22Rv1 (cell line): ENCODE measurements at regions not wholly inside any gene's neighbourhood (a gene's known extent, or its start where the extent isn't known, plus 50 kb on each side); places are given as distances from the start of the nearest gene placed in this dataset.

Experiments
- ZFX ChIP-seq: fragments of 450-650 bp; IDR thresholded peaks from 2 replicates; pipeline ENCODE4 v1.6.1; 2017; ENCODE audit warnings: antibody characterized with exemption, borderline replicate concordance
- TF ChIP-seq, protein P1 (sequence below): fragments of 450-650 bp; IDR thresholded peaks from 2 replicates; pipeline ENCODE4 v1.5.1; 2017; ENCODE audit warnings: mild to moderate bottlenecking

DNA sequence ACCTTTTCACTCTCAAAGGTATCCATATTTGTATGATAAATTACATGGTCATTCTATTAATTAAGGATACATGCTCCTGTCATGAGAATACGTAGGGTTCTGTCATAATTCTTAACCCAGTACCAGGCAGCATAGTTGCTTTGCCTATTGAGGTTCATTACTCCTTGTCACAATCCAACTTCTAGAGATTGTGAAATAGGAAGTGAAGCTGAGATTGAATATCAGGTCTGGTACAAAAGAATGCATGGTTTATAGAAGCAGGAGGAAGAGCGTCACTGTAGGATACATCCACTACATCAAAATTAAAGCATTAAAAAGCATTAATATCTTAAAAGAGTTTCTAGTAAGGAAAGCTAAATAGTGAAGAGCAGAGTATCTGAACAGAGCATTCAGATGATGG is 647.0 kb downstream of the IQCM start:
- TF ChIP-seq, protein P1, sequence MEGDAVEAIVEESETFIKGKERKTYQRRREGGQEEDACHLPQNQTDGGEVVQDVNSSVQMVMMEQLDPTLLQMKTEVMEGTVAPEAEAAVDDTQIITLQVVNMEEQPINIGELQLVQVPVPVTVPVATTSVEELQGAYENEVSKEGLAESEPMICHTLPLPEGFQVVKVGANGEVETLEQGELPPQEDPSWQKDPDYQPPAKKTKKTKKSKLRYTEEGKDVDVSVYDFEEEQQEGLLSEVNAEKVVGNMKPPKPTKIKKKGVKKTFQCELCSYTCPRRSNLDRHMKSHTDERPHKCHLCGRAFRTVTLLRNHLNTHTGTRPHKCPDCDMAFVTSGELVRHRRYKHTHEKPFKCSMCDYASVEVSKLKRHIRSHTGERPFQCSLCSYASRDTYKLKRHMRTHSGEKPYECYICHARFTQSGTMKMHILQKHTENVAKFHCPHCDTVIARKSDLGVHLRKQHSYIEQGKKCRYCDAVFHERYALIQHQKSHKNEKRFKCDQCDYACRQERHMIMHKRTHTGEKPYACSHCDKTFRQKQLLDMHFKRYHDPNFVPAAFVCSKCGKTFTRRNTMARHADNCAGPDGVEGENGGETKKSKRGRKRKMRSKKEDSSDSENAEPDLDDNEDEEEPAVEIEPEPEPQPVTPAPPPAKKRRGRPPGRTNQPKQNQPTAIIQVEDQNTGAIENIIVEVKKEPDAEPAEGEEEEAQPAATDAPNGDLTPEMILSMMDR: no peak
- no peak for TF ChIP-seq ZFX
